ENCODE measurements at regions not wholly inside any gene's neighbourhood (a gene's known extent, or its start where the extent isn't known, plus 50 kb on each side); places are given as distances from the start of the nearest gene placed in this dataset.

DNA sequence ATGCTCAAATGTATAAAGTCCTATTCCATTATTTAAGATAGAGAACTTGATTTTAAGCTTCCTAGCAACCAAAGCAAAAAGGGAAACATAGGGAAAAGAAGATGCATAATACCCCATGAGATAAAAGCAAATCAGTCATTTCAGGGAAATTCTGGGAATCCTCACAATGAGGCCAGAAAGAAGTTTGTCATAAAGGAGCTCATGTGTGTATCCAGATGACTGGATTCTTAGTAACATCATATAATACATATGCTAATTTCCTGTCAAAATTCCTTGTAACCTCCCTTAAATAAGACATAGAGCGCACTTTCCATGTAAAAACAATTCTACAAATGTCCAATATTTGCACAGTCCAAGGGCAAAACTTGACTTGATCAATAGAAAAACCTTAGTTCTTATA is 411.0 kb upstream of the WWC1 start:
- TF ChIP-seq, protein P1, sequence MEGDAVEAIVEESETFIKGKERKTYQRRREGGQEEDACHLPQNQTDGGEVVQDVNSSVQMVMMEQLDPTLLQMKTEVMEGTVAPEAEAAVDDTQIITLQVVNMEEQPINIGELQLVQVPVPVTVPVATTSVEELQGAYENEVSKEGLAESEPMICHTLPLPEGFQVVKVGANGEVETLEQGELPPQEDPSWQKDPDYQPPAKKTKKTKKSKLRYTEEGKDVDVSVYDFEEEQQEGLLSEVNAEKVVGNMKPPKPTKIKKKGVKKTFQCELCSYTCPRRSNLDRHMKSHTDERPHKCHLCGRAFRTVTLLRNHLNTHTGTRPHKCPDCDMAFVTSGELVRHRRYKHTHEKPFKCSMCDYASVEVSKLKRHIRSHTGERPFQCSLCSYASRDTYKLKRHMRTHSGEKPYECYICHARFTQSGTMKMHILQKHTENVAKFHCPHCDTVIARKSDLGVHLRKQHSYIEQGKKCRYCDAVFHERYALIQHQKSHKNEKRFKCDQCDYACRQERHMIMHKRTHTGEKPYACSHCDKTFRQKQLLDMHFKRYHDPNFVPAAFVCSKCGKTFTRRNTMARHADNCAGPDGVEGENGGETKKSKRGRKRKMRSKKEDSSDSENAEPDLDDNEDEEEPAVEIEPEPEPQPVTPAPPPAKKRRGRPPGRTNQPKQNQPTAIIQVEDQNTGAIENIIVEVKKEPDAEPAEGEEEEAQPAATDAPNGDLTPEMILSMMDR (IDR thresholded peaks at IDR 0.05; ENCODE audit: insufficient read depth, low read length, poor library complexity, severe bottlenecking), result no peak
- TF ChIP-seq EZH2phosphoT487 (conservative IDR thresholded peaks at IDR 0.05; ENCODE audit: low read length), result no peak

Data from SU-DHL-6 (cell line).